ENCODE measurements at regions not wholly inside any gene's neighbourhood (a gene's known extent, or its start where the extent isn't known, plus 50 kb on each side); places are given as distances from the start of the nearest gene placed in this dataset.
A peak's percentile ranks its signal among the peaks of the same experiment; 100 is the strongest.

DNA sequence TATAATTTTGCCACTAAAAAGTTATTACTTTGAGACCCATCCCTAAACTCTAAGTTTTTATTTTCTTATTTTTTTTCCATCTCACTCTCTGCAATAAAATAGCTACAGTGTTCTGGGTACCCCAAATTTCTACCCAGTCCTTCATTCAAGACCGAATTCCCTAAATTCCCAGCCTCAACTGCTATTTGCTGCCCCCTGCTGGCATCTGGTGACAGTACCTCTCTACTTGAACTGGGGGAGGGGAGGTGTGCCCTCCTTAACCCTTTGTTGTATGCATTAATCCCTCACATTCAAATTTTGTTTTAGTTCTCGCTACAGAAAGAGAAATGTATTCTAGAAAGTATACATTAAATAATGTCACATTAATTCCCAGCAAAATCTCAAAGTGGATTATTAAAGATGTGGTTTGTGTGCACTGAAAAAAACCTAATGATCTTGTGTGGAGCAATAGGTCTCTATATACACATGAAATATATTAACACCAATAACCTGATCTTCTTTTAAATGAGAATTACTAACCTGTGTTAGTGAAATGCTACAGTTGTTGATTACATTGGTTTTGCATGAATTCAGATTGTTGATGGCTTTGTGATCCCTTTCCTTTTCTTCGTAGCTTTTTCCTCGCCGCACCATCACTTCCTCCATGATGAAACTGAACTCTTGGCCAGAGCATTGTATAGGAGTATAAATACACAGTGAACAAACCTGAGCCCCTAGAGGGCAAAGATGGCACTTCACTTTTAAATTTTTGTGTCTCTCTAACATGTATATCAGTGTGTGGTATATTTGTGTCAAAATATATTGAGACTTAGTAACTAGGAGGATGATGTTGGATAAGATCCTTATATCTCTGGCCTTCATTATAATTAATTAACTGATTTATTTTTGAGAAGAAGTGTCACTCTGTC, 590.0 kb downstream of the METTL15 start:
- ChIA-PET CTCF (interaction anchor here (0.6 to 2.1 kb wide), 18 partner anchors 9 to 1289 kb away, joined by 3 to 7 read pairs (median 3); no protein-coding TSS in a partner anchor), POLR2A (no interaction called here)
- H3K4me3 ChIP-seq (ENCODE audit: low read depth, low read length) = no peak overlapping the region
- H3K4me1 ChIP-seq (ENCODE audit: control insufficient read depth, insufficient read depth, low read length) = no peaks in the 10 kb centered on the region
- H3K9me3 ChIP-seq (ENCODE audit: control insufficient read depth, insufficient read depth, low read depth, low read length) = no peaks in the 10 kb centered on the region
- H3K36me3 ChIP-seq (ENCODE audit: control insufficient read depth in 2 of 2, insufficient read depth in 1 of 2, low read length in 2 of 2) = no peaks in the 10 kb centered on the region
- TF ChIP-seq, protein P1, sequence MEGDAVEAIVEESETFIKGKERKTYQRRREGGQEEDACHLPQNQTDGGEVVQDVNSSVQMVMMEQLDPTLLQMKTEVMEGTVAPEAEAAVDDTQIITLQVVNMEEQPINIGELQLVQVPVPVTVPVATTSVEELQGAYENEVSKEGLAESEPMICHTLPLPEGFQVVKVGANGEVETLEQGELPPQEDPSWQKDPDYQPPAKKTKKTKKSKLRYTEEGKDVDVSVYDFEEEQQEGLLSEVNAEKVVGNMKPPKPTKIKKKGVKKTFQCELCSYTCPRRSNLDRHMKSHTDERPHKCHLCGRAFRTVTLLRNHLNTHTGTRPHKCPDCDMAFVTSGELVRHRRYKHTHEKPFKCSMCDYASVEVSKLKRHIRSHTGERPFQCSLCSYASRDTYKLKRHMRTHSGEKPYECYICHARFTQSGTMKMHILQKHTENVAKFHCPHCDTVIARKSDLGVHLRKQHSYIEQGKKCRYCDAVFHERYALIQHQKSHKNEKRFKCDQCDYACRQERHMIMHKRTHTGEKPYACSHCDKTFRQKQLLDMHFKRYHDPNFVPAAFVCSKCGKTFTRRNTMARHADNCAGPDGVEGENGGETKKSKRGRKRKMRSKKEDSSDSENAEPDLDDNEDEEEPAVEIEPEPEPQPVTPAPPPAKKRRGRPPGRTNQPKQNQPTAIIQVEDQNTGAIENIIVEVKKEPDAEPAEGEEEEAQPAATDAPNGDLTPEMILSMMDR (tag by site-specific recombination; IDR thresholded peaks at IDR 0.05) = 0 out of 2 replicates have a peak, but pooled peaks have one; percentile 16
- no peak for TF ChIP-seq ZSCAN16 (tag by site-specific recombination; IDR thresholded peaks at IDR 0.05)
- TF ChIP-seq ZNF654 (tag by site-specific recombination; IDR thresholded peaks at IDR 0.05; ENCODE audit: low read depth) = peak; percentile 69
- no peak overlapping the region for H3K27ac ChIP-seq (ENCODE audit: extremely low read depth, low read depth, low read length)

DNA sequence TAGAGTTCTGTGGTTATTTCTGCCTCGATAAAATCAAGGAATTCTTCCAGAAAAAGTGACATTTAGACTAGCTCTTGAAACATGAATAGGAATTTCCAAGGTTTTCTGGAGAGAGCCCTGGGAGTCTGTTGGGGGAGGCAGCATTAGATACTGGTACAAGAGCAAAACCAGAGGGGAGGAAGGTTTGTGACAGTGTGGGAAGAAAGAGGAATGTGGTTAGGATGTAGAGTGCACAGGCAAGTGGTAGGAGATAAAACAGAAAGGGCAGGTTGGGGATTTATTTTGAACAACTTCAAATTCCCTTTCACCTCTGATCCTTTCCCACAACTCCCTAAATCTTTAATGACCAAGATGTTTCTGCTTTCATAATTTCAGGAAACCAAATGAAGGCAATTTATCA, 588.4 kb downstream of the METTL15 start:
- H3K4me1 ChIP-seq (ENCODE audit: control insufficient read depth, insufficient read depth, low read length) = no peaks in the 10 kb centered on the region
- no peaks in the 10 kb centered on the region for H3K36me3 ChIP-seq (ENCODE audit: control insufficient read depth in 2 of 2, insufficient read depth in 1 of 2, low read length in 2 of 2)
- no peak overlapping the region for H3K4me3 ChIP-seq (ENCODE audit: low read depth, low read length)
- no peaks in the 10 kb centered on the region for H3K9me3 ChIP-seq (ENCODE audit: control insufficient read depth, insufficient read depth, low read depth, low read length)
- no peak overlapping the region for H3K27ac ChIP-seq (ENCODE audit: extremely low read depth, low read depth, low read length)
- ChIA-PET CTCF (interaction anchor here (0.7 to 2.1 kb wide), 6 partner anchors 8 to 1136 kb away, joined by 3 to 7 read pairs (median 4); no protein-coding TSS in a partner anchor), POLR2A (no interaction called here)
- TF ChIP-seq EGR2 (tag by site-specific recombination; IDR thresholded peaks at IDR 0.05; ENCODE audit: low read depth) (no peak), ZNF423 (tag by site-specific recombination; IDR thresholded peaks at IDR 0.05) (no peak), ZNF280C (tag by site-specific recombination; IDR thresholded peaks at IDR 0.05) (no peak), ZNF335 (tag by site-specific recombination; conservative IDR thresholded peaks at IDR 0.05) (no peak), ZNF16 (tag by site-specific recombination; IDR thresholded peaks at IDR 0.05; ENCODE audit: low read depth) (no peak), ZNF211 (tag by site-specific recombination; IDR thresholded peaks at IDR 0.05; ENCODE audit: low read depth) (no peak), ZNF843 (tag by site-specific recombination; IDR thresholded peaks at IDR 0.05) (no peak), ZNF639 (tag by site-specific recombination; IDR thresholded peaks at IDR 0.05) (no peak), KLF17 (tag by site-specific recombination; IDR thresholded peaks at IDR 0.05) (no peak), PBX3 (CRISPR knock-in tag; IDR thresholded peaks at IDR 0.05) (no peak), ZBTB8A (tag by site-specific recombination; IDR thresholded peaks at IDR 0.05) (no peak), ZNF274 (IDR thresholded peaks at IDR 0.05; ENCODE audit: low read length) (no peak), ZNF274 (tag by site-specific recombination; IDR thresholded peaks at IDR 0.05; ENCODE audit: borderline replicate concordance) (no peak), ZFP3 (tag by site-specific recombination; IDR thresholded peaks at IDR 0.05; ENCODE audit: low read depth) (no peak), ZXDB (tag by site-specific recombination; IDR thresholded peaks at IDR 0.05) (no peak)
- TF ChIP-seq, protein P2, sequence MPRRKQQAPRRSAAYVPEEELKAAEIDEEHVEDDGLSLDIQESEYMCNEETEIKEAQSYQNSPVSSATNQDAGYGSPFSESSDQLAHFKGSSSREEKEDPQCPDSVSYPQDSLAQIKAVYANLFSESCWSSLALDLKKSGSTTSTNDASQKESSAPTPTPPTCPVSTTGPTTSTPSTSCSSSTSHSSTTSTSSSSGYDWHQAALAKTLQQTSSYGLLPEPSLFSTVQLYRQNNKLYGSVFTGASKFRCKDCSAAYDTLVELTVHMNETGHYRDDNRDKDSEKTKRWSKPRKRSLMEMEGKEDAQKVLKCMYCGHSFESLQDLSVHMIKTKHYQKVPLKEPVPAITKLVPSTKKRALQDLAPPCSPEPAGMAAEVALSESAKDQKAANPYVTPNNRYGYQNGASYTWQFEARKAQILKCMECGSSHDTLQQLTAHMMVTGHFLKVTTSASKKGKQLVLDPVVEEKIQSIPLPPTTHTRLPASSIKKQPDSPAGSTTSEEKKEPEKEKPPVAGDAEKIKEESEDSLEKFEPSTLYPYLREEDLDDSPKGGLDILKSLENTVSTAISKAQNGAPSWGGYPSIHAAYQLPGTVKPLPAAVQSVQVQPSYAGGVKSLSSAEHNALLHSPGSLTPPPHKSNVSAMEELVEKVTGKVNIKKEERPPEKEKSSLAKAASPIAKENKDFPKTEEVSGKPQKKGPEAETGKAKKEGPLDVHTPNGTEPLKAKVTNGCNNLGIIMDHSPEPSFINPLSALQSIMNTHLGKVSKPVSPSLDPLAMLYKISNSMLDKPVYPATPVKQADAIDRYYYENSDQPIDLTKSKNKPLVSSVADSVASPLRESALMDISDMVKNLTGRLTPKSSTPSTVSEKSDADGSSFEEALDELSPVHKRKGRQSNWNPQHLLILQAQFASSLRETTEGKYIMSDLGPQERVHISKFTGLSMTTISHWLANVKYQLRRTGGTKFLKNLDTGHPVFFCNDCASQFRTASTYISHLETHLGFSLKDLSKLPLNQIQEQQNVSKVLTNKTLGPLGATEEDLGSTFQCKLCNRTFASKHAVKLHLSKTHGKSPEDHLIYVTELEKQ (tag by site-specific recombination; IDR thresholded peaks at IDR 0.05; ENCODE audit: borderline replicate concordance) = no peak
- TF ChIP-seq, protein P3, sequence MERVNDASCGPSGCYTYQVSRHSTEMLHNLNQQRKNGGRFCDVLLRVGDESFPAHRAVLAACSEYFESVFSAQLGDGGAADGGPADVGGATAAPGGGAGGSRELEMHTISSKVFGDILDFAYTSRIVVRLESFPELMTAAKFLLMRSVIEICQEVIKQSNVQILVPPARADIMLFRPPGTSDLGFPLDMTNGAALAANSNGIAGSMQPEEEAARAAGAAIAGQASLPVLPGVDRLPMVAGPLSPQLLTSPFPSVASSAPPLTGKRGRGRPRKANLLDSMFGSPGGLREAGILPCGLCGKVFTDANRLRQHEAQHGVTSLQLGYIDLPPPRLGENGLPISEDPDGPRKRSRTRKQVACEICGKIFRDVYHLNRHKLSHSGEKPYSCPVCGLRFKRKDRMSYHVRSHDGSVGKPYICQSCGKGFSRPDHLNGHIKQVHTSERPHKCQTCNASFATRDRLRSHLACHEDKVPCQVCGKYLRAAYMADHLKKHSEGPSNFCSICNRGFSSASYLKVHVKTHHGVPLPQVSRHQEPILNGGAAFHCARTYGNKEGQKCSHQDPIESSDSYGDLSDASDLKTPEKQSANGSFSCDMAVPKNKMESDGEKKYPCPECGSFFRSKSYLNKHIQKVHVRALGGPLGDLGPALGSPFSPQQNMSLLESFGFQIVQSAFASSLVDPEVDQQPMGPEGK (tag by site-specific recombination; IDR thresholded peaks at IDR 0.05) = no peak
